Stimulated activated CD4-positive, alpha-beta T cell treated with anti-CD3 and anti-CD28 coated beads, TNF-alpha, amount 100 ng/mL, for 48 hours (primary cell): ENCODE measurements at regions not wholly inside any gene's neighbourhood (a gene's known extent, or its start where the extent isn't known, plus 50 kb on each side); places are given as distances from the start of the nearest gene placed in this dataset.

ENCODE experiments used
- DNase-seq, 3 donors: peaks; one replicate each; pipeline ENCODE4 v3.0.0-alpha.2; 2020; ENCODE audit warnings: low read depth in 3 of 3

- no peak for DNase-seq
Observed at GRCh38 chr7:132672200-132672990, 96.1 kb upstream of the PLXNA4 start.

DNA sequence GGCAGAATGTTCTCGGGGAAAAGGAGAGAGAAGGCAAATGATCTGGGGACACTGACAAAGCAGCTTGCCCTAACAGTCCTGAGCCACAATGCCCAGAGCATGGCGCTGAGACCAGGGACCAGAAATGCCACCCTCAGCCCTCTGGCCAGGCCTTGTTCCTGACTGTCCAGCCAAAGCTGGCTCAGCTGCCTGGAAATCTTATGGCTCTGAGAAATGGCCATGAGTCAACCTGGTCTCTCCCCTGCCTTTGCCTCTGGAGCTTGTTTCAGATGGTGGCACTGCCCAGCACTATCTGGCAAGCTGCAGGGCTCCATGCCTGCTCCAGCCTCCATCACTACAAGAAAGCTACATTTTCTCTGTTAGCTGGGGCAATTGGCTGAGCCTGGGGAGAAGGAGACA is 90.5 kb upstream of the PLXNA4 start:
- no peak for DNase-seq

DNA sequence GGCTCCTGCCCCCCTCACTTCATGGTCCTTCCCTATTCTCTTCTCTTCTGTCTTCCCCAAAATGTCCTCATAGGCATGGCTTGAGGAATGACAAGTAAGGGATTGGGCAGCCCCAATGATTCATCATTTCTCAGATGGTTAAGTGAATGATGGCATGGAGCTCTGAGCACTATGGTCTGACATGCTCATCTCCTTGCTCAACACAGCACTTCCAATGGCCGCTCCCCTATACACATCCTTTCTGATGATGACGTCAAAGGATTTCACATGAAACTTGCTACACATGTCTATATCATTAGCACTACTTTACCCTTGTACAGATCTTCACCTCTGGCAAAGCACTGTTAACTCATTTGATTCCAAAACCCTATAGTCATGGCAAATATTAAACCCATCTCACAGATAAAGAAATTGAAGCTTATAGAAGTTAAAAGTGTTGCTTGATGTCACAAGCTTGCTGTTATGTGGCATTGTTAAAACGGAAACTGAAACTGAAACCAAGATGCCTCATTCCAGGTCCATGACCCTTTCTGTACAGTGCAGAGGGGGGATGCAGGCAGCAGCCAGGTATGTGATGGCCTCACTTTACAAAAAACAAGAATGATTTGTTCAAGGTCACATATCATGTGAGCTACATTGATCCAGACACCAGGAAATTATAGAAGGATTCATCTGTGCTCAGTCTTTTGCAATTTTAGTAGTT is 90.0 kb upstream of the PLXNA4 start:
- DNase-seq: no peak

- DNase-seq: no peak
Observed at GRCh38 chr7:132656846-132657776, 80.8 kb upstream of the PLXNA4 start.

GRCh38 chr7:132656341-132656740 is 80.1 kb upstream of the PLXNA4 start:
- DNase-seq: no peak

- DNase-seq: peak; percentile 4 to 31 (median 29)
Observed at GRCh38 chr7:132655131-132655727, 79.0 kb upstream of the PLXNA4 start.

DNA sequence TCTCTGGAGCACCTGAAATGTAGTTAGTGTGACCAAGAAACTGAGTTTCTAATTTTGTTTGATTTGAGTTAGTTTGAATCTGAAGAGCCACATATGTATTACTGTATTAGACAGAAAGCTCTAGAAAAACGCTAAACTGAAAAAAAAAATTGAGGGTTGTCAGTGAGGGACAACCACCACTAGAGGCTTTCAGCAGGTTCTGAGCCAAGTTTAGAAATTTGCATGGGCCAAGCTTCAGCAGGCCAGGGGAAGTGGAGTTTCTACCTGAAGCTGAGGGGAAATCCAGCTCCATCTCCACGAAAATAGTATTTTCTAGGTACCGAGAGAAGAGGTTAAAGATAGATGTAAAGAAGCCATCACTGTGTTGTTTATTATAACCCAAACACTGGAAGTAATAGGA is 77.9 kb upstream of the PLXNA4 start:
- DNase-seq: no peak

- no peak for DNase-seq
Observed at GRCh38 chr7:132653366-132653930, 77.2 kb upstream of the PLXNA4 start.

- DNase-seq: no peak
Observed at GRCh38 chr7:132652507-132652906, 76.2 kb upstream of the PLXNA4 start.

GRCh38 chr7:132650498-132650897 is 74.2 kb upstream of the PLXNA4 start:
- DNase-seq: no peak

GRCh38 chr7:132647311-132647710 is 71.0 kb upstream of the PLXNA4 start:
- no peak for DNase-seq

GRCh38 chr7:132646052-132646451 is 69.8 kb upstream of the PLXNA4 start:
- DNase-seq: no peak

DNA sequence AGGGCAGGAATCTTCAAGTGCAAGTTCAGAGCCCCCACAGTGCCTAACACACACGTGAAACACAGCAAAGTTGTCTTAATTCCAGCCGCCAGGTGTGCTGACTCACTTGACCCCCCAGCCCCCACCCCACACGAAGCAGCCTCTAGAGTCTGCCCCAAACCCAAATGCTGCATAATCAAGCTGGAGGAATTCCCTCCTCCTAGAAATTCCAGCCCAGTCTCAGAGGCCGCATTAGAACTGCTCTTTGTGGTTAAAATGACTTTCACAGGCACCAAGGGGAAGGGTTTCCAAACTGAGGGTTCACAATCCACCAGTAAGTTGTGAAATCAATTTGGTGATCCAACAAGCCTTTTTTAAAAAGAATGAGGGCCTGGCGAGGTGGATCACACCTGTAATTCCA is 67.0 kb upstream of the PLXNA4 start:
- no peak for DNase-seq

- DNase-seq: no peak
Observed at GRCh38 chr7:132641238-132641637, 65.0 kb upstream of the PLXNA4 start.

DNA sequence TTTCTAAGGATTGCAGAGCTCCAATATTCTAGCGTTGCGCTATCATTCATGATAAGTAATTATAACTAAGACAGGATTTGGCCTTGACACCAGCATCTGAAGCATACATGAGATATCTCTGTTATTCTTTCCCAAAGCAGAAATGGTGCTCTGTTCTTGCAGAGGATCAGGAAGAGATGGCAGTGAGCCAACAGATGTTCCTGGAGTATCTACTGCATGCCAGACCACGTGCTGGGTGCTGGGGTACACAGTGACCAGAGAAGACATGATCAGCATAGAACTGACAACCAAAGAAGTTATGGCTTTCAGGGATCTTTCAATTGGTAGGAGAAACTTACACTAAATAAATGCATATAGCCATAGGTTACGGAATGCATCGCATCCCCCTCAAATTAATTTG is 63.7 kb upstream of the PLXNA4 start:
- DNase-seq: no peak

DNA sequence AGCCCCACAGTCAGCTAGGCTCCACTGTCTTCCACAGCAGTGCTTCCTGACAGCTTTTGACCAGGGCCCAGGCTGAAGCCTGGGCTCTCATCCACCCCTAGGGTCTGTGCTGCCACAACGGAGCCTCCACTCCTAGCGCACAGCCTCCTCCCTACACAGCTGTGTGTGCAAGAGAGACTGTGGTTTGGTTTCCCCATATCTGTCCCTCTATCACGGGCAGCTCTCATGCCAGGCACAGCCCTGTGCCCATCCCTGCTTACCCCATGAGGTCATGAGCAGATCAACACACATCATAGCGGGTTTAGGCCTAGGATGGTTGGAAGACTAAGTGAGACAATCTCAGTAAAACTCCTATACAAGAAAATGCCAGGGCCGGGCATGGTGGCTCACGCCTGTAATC is 61.7 kb upstream of the PLXNA4 start:
- no peak for DNase-seq

DNA sequence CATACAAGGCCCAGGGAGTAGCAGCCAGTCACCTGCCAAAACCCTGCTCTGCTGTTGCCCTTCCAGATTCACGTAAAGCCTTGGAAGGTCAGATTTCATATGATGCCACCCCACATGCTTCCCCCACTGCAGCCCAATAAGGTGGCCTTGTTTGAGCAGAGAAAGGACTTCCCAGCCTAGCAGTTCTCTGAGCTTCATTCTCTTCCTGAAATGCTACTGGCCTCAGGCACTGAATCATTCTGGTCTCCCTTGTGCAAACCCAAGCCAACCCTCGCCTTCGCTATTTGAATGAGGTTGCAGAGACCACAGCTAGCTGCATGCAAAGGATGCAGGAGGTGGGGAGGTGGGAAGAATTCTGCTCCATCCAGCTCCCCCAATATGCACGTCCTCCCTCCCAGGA is 60.3 kb upstream of the PLXNA4 start:
- DNase-seq: no peak

- no peak for DNase-seq
Observed at GRCh38 chr7:132635127-132635526, 58.9 kb upstream of the PLXNA4 start.

GRCh38 chr7:132630834-132631233 is 54.6 kb upstream of the PLXNA4 start:
- DNase-seq: no peak
